H9 (cell line): ENCODE measurements at regions not wholly inside any gene's neighbourhood (a gene's known extent, or its start where the extent isn't known, plus 50 kb on each side); places are given as distances from the start of the nearest gene placed in this dataset.

Experiments
- DNase-seq: peaks from one replicate; pipeline ENCODE4 v3.0.0-alpha.2; 2017
- H2AFZ ChIP-seq: one replicate; pipeline ENCODE4 v1.6.1; 2013; ENCODE audit warnings: mild to moderate bottlenecking, low read length, control low read depth, moderate library complexity
- H2AK5ac ChIP-seq: 2 replicates; pipeline ENCODE4 v1.6.1; 2013; ENCODE audit warnings: low read length, control low read depth, mixed read lengths; ENCODE audit not compliant: insufficient read length
- H2BK120ac ChIP-seq: one replicate; pipeline ENCODE4 v1.6.1; 2013; ENCODE audit warnings: low read depth, mild to moderate bottlenecking, low read length, control low read depth, inconsistent platforms; ENCODE audit not compliant: poor library complexity, severe bottlenecking
- H2BK12ac ChIP-seq: 2 replicates; pipeline ENCODE4 v1.6.1; 2013; ENCODE audit warnings: low read length, control low read depth, mixed read lengths, low read depth; ENCODE audit not compliant: insufficient read length
- H2BK15ac ChIP-seq: 2 replicates; pipeline ENCODE4 v1.6.1; 2013; ENCODE audit warnings: low read depth, low read length, control low read depth
- H2BK20ac ChIP-seq: one replicate; pipeline ENCODE4 v1.6.1; 2013; ENCODE audit warnings: low read depth, mild to moderate bottlenecking, low read length, control low read depth, inconsistent platforms; ENCODE audit not compliant: poor library complexity, severe bottlenecking
- H2BK5ac ChIP-seq: 2 replicates; pipeline ENCODE4 v1.6.1; 2013; ENCODE audit warnings: low read length, control low read depth, mixed read lengths; ENCODE audit not compliant: insufficient read length
- H3K14ac ChIP-seq: 2 replicates; pipeline ENCODE4 v1.6.1; 2013; ENCODE audit warnings: low read length, control low read depth; ENCODE audit not compliant: insufficient read depth
- H3K18ac ChIP-seq: 2 replicates; pipeline ENCODE4 v1.6.1; 2013; ENCODE audit warnings: low read depth, mild to moderate bottlenecking, mixed read lengths, low read length, control low read depth; ENCODE audit not compliant: insufficient read length
- H3K23ac ChIP-seq: 2 replicates; pipeline ENCODE4 v1.6.1; 2013; ENCODE audit warnings: low read length, control low read depth, mixed read lengths, low read depth; ENCODE audit not compliant: insufficient read length
- H3K23me2 ChIP-seq: 2 replicates; pipeline ENCODE4 v1.6.1; 2013; ENCODE audit warnings: low read depth, mild to moderate bottlenecking, mixed read lengths, low read length, control low read depth; ENCODE audit not compliant: insufficient read length, poor library complexity, severe bottlenecking
- H3K27ac ChIP-seq: 2 replicates; pipeline ENCODE4 v1.5.1; 2013; ENCODE audit warnings: low read length, control low read depth, mixed read lengths, low read depth; ENCODE audit not compliant: insufficient read length
- H3K27me3 ChIP-seq: 2 replicates; pipeline ENCODE4 v1.6.1; 2013; ENCODE audit warnings: low read length, control low read depth, inconsistent platforms; ENCODE audit not compliant: insufficient read depth
- H3K4ac ChIP-seq: 2 replicates; pipeline ENCODE4 v1.6.1; 2013; ENCODE audit warnings: low read depth, mild to moderate bottlenecking, control low read depth, inconsistent platforms, low read length, moderate library complexity
- H3K4me1 ChIP-seq: 2 replicates; pipeline ENCODE4 v1.6.1; 2013; ENCODE audit warnings: low read length, control low read depth, inconsistent platforms; ENCODE audit not compliant: insufficient read depth
- H3K4me2 ChIP-seq: 2 replicates; pipeline ENCODE4 v1.6.1; 2013; ENCODE audit warnings: low read length, control low read depth, mixed read lengths; ENCODE audit not compliant: insufficient read length, insufficient read depth
- H3K56ac ChIP-seq: 2 replicates; pipeline ENCODE4 v1.6.1; 2013; ENCODE audit warnings: low read depth, mild to moderate bottlenecking, mixed read lengths, low read length, control low read depth; ENCODE audit not compliant: insufficient read length
- H3K79me1 ChIP-seq: 2 replicates; pipeline ENCODE4 v1.6.1; 2013; ENCODE audit warnings: low read depth, mild to moderate bottlenecking, moderate library complexity, low read length, control low read depth, inconsistent platforms; ENCODE audit not compliant: insufficient read depth, poor library complexity, severe bottlenecking
- H3K79me2 ChIP-seq: 2 replicates; pipeline ENCODE4 v1.6.1; 2013; ENCODE audit warnings: low read length, control low read depth, inconsistent platforms; ENCODE audit not compliant: insufficient read depth
- H3K9ac ChIP-seq: 2 replicates; pipeline ENCODE4 v1.6.1; 2013; ENCODE audit warnings: low read length, control low read depth, mixed read lengths; ENCODE audit not compliant: insufficient read length; ENCODE audit errors: extremely low read depth
- H3K9me3 ChIP-seq: one replicate; pipeline ENCODE4 v1.6.1; 2013; ENCODE audit warnings: low read depth, low read length, inconsistent platforms; ENCODE audit not compliant: control insufficient read depth
- H3T11ph ChIP-seq: one replicate; pipeline ENCODE4 v1.6.1; 2013; ENCODE audit warnings: mild to moderate bottlenecking, low read length, control low read depth, inconsistent platforms
- H4K20me1 ChIP-seq: one replicate; pipeline ENCODE4 v1.6.1; 2013; ENCODE audit not compliant: control insufficient read depth, insufficient read length, insufficient read depth
- H4K5ac ChIP-seq: 2 replicates; pipeline ENCODE4 v1.6.1; 2013; ENCODE audit warnings: low read depth, mild to moderate bottlenecking, mixed read lengths, low read length, control low read depth; ENCODE audit not compliant: insufficient read length
- H4K8ac ChIP-seq: replicated peaks from 2 replicates; pipeline ENCODE4 v1.6.1; 2013; ENCODE audit warnings: low read length, control low read depth, mixed read lengths, low read depth; ENCODE audit not compliant: insufficient read length
- H4K91ac ChIP-seq: 2 replicates; pipeline ENCODE4 v1.6.1; 2013; ENCODE audit warnings: low read depth, mild to moderate bottlenecking, moderate library complexity, mixed read lengths, low read length, control low read depth; ENCODE audit not compliant: insufficient read length
- H3K27ac Mint-ChIP-seq, 3 experiments: 2 replicates in 2 of 3; 3 replicates in 1 of 3; pipeline ENCODE4 v1.8.0; 2020 to 2021; ENCODE audit warnings: mixed read lengths in 3 of 3, mild to moderate bottlenecking in 1 of 3, moderate library complexity in 1 of 3
- H3K27me3 Mint-ChIP-seq: 2 replicates; pipeline ENCODE4 v1.8.0; 2021; ENCODE audit warnings: low read depth, mild to moderate bottlenecking, moderate library complexity, mixed read lengths
- H3K36me3 Mint-ChIP-seq, 3 experiments: 2 replicates in 2 of 3; 3 replicates in 1 of 3; pipeline ENCODE4 v1.8.0; 2020 to 2021; ENCODE audit warnings: low read depth in 3 of 3, mixed read lengths in 3 of 3; ENCODE audit not compliant: insufficient read depth in 1 of 3
- H3K4me1 Mint-ChIP-seq, 2 experiments: 2 replicates each; pipeline ENCODE4 v1.8.0; 2020; ENCODE audit warnings: mixed read lengths in 2 of 2
- H3K4me3 Mint-ChIP-seq, 2 experiments: 2 replicates in 1 of 2; 3 replicates in 1 of 2; pipeline ENCODE4 v1.8.0; 2020 to 2021; ENCODE audit warnings: mild to moderate bottlenecking in 2 of 2, mixed read lengths in 2 of 2, moderate library complexity in 1 of 2
- H3K9me3 Mint-ChIP-seq, 2 experiments: 2 replicates in 1 of 2; 3 replicates in 1 of 2; pipeline ENCODE4 v1.8.0; 2020; ENCODE audit warnings: mild to moderate bottlenecking in 2 of 2, mixed read lengths in 2 of 2, moderate library complexity in 1 of 2
- WGBS: extraction: QIAGEN DNeasy Blood & Tissue Kit; methylation state at CpG from one replicate; pipeline ENCODE4 v1.1.7; 2013; ENCODE audit warnings: missing lambda C conversion rate, low lambda C conversion rate, mixed read lengths; ENCODE audit not compliant: insufficient read length; ENCODE audit errors: extremely low coverage; 5-methylcytosine and 5-hydroxymethylcytosine counted together
- TF ChIP-seq, protein P1 (sequence below): fragments of 200-600 bp; sonication (generic); conservative IDR thresholded peaks from 3 replicates; pipeline ENCODE4 v1.8.0; 2021; ENCODE audit warnings: antibody characterized with exemption, mild to moderate bottlenecking

GRCh38 chr3:94206291-94206690 lies 143.4 kb downstream of the NSUN3 start:
- DNase-seq: no peak

More at GRCh38 chr3:94206291-94206690, 143.4 kb downstream of the NSUN3 start:
- Mint-ChIP-seq H3K27ac (no peak overlapping the region), H3K9me3 (peaks cover 0 to 2% of the 10 kb centered on the region in 2 experiments; a peak in 1 of 5 replicates), H3K27me3 (no peaks in the 10 kb centered on the region), H3K36me3 (no peaks in the 10 kb centered on the region), H3K4me3 (no peak overlapping the region), H3K4me1 (peaks cover 10 to 17% of the 10 kb centered on the region in 2 experiments)
- Histone ChIP-seq H4K91ac (no peak overlapping the region), H2BK12ac (no peak overlapping the region), H2BK15ac (no peak overlapping the region), H3K27ac (no peak overlapping the region), H4K5ac (no peak overlapping the region), H2BK5ac (no peak overlapping the region), H3T11ph (no peak overlapping the region), H4K8ac (no peak overlapping the region), H4K20me1 (no peaks in the 10 kb centered on the region), H3K9ac (no peak overlapping the region), H3K27me3 (no peaks in the 10 kb centered on the region), H3K56ac (no peak overlapping the region), H3K4me2 (no peak overlapping the region), H3K4me1 (no peaks in the 10 kb centered on the region), H3K79me1 (no peaks in the 10 kb centered on the region), H2BK20ac (no peak overlapping the region), H3K79me2 (no peaks in the 10 kb centered on the region), H2BK120ac (no peak overlapping the region), H3K4ac (no peak overlapping the region), H3K14ac (no peak overlapping the region), H2AK5ac (no peak overlapping the region), H3K23me2 (no peaks in the 10 kb centered on the region), H2AFZ (no peak overlapping the region), H3K23ac (no peak overlapping the region), H3K18ac (no peak overlapping the region), H3K9me3 (no peaks in the 10 kb centered on the region)
- WGBS: no CpG with 5 or more reads among the region's 2 CpGs
- TF ChIP-seq, protein P1, sequence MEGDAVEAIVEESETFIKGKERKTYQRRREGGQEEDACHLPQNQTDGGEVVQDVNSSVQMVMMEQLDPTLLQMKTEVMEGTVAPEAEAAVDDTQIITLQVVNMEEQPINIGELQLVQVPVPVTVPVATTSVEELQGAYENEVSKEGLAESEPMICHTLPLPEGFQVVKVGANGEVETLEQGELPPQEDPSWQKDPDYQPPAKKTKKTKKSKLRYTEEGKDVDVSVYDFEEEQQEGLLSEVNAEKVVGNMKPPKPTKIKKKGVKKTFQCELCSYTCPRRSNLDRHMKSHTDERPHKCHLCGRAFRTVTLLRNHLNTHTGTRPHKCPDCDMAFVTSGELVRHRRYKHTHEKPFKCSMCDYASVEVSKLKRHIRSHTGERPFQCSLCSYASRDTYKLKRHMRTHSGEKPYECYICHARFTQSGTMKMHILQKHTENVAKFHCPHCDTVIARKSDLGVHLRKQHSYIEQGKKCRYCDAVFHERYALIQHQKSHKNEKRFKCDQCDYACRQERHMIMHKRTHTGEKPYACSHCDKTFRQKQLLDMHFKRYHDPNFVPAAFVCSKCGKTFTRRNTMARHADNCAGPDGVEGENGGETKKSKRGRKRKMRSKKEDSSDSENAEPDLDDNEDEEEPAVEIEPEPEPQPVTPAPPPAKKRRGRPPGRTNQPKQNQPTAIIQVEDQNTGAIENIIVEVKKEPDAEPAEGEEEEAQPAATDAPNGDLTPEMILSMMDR: no peak
